ENCODE measurements at regions not wholly inside any gene's neighbourhood (a gene's known extent, or its start where the extent isn't known, plus 50 kb on each side); places are given as distances from the start of the nearest gene placed in this dataset.

DNA sequence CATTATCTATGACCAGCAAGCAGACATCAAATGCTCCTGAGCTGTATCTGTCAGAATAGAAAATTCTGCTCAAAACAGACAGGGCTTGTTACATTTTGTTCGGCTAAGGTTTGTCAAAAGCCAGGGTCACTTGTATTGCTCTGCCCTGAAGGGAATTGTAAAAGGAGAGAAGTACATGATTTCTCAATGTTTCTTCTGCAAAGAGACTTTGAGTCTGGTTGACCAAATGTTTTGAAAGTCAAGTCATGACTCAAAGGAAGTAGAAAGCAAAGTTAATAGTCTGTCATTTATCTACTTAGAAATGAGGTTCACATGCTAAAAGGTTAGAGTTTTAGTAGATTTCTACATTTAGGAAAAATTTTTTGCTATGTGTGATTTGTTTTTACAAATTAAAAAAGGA, 1624.1 kb upstream of the ZEB2 start:
- Histone ChIP-seq H3K27ac (no peak overlapping the region), H3K4me1 (replicated peaks in 1 of 2) (no peaks in the 10 kb centered on the region), H3K36me3 (replicated peaks in 1 of 2) (no peaks in the 10 kb centered on the region), H3K9me3 (replicated peaks in 1 of 3) (no peaks in the 10 kb centered on the region), H3K27me3 (no peaks in the 10 kb centered on the region), H3K4me3 (no peak overlapping the region)
- DNase-seq: no peak
- 50 to 92% (median 68%) methylated on average over 1 of the region's 1 CpG for WGBS, 4 donors
- TF ChIP-seq, protein P1, sequence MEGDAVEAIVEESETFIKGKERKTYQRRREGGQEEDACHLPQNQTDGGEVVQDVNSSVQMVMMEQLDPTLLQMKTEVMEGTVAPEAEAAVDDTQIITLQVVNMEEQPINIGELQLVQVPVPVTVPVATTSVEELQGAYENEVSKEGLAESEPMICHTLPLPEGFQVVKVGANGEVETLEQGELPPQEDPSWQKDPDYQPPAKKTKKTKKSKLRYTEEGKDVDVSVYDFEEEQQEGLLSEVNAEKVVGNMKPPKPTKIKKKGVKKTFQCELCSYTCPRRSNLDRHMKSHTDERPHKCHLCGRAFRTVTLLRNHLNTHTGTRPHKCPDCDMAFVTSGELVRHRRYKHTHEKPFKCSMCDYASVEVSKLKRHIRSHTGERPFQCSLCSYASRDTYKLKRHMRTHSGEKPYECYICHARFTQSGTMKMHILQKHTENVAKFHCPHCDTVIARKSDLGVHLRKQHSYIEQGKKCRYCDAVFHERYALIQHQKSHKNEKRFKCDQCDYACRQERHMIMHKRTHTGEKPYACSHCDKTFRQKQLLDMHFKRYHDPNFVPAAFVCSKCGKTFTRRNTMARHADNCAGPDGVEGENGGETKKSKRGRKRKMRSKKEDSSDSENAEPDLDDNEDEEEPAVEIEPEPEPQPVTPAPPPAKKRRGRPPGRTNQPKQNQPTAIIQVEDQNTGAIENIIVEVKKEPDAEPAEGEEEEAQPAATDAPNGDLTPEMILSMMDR (IDR thresholded peaks at IDR 0.05): no peak
- TF ChIP-seq POLR2A (IDR thresholded peaks at IDR 0.05): no peak
- intact Hi-C loops (cut with DNase I): no loop called here

DNA sequence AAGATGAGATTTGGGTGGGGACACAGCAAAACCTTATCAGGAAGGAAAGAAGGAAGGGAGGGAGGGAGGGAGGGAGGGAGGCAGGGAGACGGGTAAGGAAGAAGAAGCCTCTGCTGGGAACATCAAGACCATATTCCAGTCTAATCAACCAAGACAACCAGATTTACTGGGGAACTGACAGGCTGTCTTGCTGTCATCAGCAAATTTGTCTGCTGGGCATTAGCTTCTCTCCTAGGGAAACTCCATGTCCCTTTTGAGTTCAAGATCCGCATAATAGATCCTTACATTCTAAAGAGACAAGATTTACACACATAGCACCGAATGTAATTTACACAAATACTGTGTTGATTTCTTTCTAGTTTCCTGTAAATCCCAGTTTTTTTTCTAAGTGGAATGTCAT, 1618.9 kb upstream of the ZEB2 start:
- no peak overlapping the region for H3K27ac ChIP-seq
- H3K27me3 ChIP-seq: no peaks in the 10 kb centered on the region
- H3K9me3 ChIP-seq (replicated peaks in 1 of 3): no peaks in the 10 kb centered on the region
- no peaks in the 10 kb centered on the region for H3K36me3 ChIP-seq (replicated peaks in 1 of 2)
- no peak for TF ChIP-seq POLR2A (IDR thresholded peaks at IDR 0.05)
- TF ChIP-seq, protein P1 (IDR thresholded peaks at IDR 0.05): no peak
- WGBS, 4 donors: 70 to 76% (median 71%) methylated on average over 3 of the region's 3 CpGs
- H3K4me1 ChIP-seq (replicated peaks in 1 of 2): no peaks in the 10 kb centered on the region
- no peak overlapping the region for H3K4me3 ChIP-seq
- no peak for DNase-seq
- intact Hi-C loops (cut with DNase I): no loop called here

DNA sequence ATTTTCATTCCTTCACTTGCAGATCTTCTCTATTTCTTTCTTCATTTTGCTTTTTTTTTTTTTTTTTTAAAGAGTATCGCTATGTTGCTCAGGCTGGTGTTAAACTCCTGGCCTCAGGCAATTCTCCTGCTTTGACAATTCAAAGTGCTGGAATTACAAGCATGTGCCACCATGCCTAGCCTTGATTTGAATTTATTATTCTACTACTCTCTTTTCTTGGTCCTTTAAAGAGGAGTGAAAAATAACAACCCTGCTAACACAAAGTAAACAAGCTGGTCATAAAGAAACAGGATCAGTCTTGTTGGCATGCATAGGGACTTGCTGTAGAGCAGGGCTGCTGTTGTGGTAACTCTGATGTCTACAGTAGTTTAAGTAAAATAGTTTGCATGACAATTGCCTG, 1615.3 kb upstream of the ZEB2 start:
- H3K27me3 ChIP-seq: no peaks in the 10 kb centered on the region
- intact Hi-C loops (cut with DNase I): no loop called here
- DNase-seq: no peak
- no peaks in the 10 kb centered on the region for H3K9me3 ChIP-seq (replicated peaks in 1 of 3)
- WGBS, 4 donors: 89 to 93% (median 92%) methylated on average over 1 of the region's 1 CpG
- TF ChIP-seq, protein P1 (IDR thresholded peaks at IDR 0.05): no peak
- TF ChIP-seq POLR2A (IDR thresholded peaks at IDR 0.05): no peak
- no peaks in the 10 kb centered on the region for H3K36me3 ChIP-seq (replicated peaks in 1 of 2)
- H3K4me3 ChIP-seq: no peak overlapping the region
- no peak overlapping the region for H3K27ac ChIP-seq
- H3K4me1 ChIP-seq (replicated peaks in 1 of 2): no peaks in the 10 kb centered on the region

DNA sequence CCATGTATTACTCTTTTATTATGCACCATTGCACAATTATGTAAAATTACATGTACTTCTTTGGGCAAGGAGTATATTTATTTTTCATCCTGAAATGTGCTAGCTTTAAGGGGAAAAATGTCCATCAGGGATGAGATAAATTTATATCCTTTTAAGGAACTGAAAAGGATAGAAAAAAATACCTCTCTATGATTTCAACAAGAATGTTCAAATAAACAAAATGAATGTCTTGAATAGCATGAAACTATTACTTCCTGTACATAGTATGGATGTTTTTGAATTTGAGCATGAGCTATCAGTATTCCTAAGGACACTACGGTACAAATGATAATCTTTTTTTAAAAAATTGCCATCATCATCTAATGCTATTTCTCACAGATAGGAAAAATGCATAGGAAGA, 1611.9 kb upstream of the ZEB2 start:
- no peak for TF ChIP-seq POLR2A (IDR thresholded peaks at IDR 0.05)
- TF ChIP-seq, protein P1 (IDR thresholded peaks at IDR 0.05): no peak
- no peaks in the 10 kb centered on the region for H3K9me3 ChIP-seq (replicated peaks in 1 of 3)
- intact Hi-C loops (cut with DNase I): no loop called here
- no peak for DNase-seq
- H3K4me1 ChIP-seq (replicated peaks in 1 of 2): no peaks in the 10 kb centered on the region
- WGBS, 4 donors: 81 to 87% (median 85%) methylated on average over 1 of the region's 1 CpG
- no peaks in the 10 kb centered on the region for H3K27me3 ChIP-seq
- H3K27ac ChIP-seq: no peak overlapping the region
- no peak overlapping the region for H3K4me3 ChIP-seq
- H3K36me3 ChIP-seq (replicated peaks in 1 of 2): no peaks in the 10 kb centered on the region
